Stomach (tissue), 4 donors: ENCODE measurements at regions not wholly inside any gene's neighbourhood (a gene's known extent, or its start where the extent isn't known, plus 50 kb on each side); places are given as distances from the start of the nearest gene placed in this dataset.

Experiments used
- CTCF ChIP-seq, 7 experiments: fragments of 450-650 bp in 4 of 7; fragments of 200-600 bp in 3 of 7; sonication (generic) in 3 of 7; IDR thresholded peaks; one replicate each; pipeline ENCODE4 v1.5.1; 2016 to 2019; ENCODE audit warnings: antibody characterized with exemption in 7 of 7, control low read depth in 2 of 7, mild to moderate bottlenecking in 1 of 7
- EP300 ChIP-seq: sonication (generic); formaldehyde crosslinking; IDR thresholded peaks from one replicate; pipeline ENCODE4 v1.6.1; 2017; ENCODE audit warnings: antibody characterized with exemption
- POLR2A ChIP-seq, 4 donors: fragments of 450-650 bp; IDR thresholded peaks; one replicate each; pipeline ENCODE4 v1.6.1; 2016; ENCODE audit warnings: antibody characterized with exemption in 4 of 4, control low read depth in 2 of 4, mild to moderate bottlenecking in 1 of 4, moderate library complexity in 1 of 4
- POLR2AphosphoS5 ChIP-seq, 3 donors: sonication (generic); formaldehyde crosslinking; IDR thresholded peaks; one replicate each; pipeline ENCODE4 v1.6.1; 2016; ENCODE audit warnings: antibody characterized with exemption in 3 of 3

GRCh38 chr4:152158225-152158624 lies 377.7 kb downstream of the FBXW7 start:
- TF ChIP-seq CTCF (IDR thresholded peaks at IDR 0.05) (no peak), POLR2A (IDR thresholded peaks at IDR 0.05) (no peak), EP300 (no peak), POLR2AphosphoS5 (IDR thresholded peaks at IDR 0.05) (no peak)
